ENCODE measurements at regions not wholly inside any gene's neighbourhood (a gene's known extent, or its start where the extent isn't known, plus 50 kb on each side); places are given as distances from the start of the nearest gene placed in this dataset.

GRCh38 chr6:91565207-91565606, 978.3 kb upstream of the MAP3K7 start:
- TF ChIP-seq CTCF (conservative IDR thresholded peaks at IDR 0.05; ENCODE audit: low read depth, low read length) (no peak), EZH2 (IDR thresholded peaks at IDR 0.05; ENCODE audit: low read length, unreplicated experiment) (no peak)

Data from PC-3 (cell line).